Neural crest cell (in vitro differentiated cells): ENCODE measurements at regions not wholly inside any gene's neighbourhood (a gene's known extent, or its start where the extent isn't known, plus 50 kb on each side); places are given as distances from the start of the nearest gene placed in this dataset.

Experiments
- DNase-seq: peaks from one replicate; pipeline ENCODE4 v3.0.0; 2021; ENCODE audit warnings: low read depth, mixed read lengths, low spot score
- H3K27ac Mint-ChIP-seq: one replicate; pipeline ENCODE4 v1.8.0; 2021; ENCODE audit warnings: mild to moderate bottlenecking, mixed read lengths; ENCODE audit not compliant: unreplicated experiment
- H3K27me3 Mint-ChIP-seq: 2 replicates; pipeline ENCODE4 v1.8.0; 2021; ENCODE audit warnings: low read depth, mild to moderate bottlenecking, mixed read lengths
- H3K36me3 Mint-ChIP-seq: 2 replicates; pipeline ENCODE4 v1.8.0; 2021; ENCODE audit warnings: low read depth, mild to moderate bottlenecking, mixed read lengths
- H3K4me1 Mint-ChIP-seq: 2 replicates; pipeline ENCODE4 v1.8.0; 2021; ENCODE audit warnings: mixed read lengths
- H3K4me3 Mint-ChIP-seq: one replicate; pipeline ENCODE4 v1.8.0; 2021; ENCODE audit warnings: mild to moderate bottlenecking, mixed read lengths
- H3K9me3 Mint-ChIP-seq: 2 replicates; pipeline ENCODE4 v1.8.0; 2021; ENCODE audit warnings: mixed read lengths
- CTCF ChIP-seq: fragments of 200-600 bp; sonication (generic); conservative IDR thresholded peaks from 2 replicates; pipeline ENCODE4 v1.5.0; 2021; ENCODE audit warnings: antibody characterized with exemption, mild to moderate bottlenecking

DNA sequence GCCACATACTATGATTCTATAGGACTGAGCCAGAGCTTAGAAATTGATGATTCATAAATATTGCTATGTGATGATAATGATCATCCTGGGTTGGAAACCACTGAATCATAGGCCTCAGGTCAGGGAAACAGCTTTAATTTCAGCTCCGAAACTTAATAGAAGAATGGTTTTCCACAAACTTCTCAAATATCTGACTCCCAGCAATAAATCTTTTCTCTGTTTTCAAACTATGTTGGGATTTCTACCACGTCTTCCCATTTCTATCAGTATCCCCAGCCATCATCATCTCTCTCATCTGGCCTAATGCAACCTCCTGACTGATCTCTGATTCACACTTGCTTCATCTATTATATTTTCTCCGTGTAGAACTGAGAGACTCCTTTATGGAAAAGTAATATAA is 521.8 kb upstream of the AGA start:
- DNase-seq: no peak
- no peak for TF ChIP-seq CTCF
- H3K36me3 Mint-ChIP-seq: no peaks in the 10 kb centered on the region
- no peaks in the 10 kb centered on the region for H3K9me3 Mint-ChIP-seq
- no peak overlapping the region for H3K4me3 Mint-ChIP-seq
- no peaks in the 10 kb centered on the region for H3K4me1 Mint-ChIP-seq
- no peaks in the 10 kb centered on the region for H3K27me3 Mint-ChIP-seq
- H3K27ac Mint-ChIP-seq: no peak overlapping the region

GRCh38 chr4:177964693-177965168 is 522.5 kb upstream of the AGA start:
- H3K4me3 Mint-ChIP-seq: no peak overlapping the region
- no peaks in the 10 kb centered on the region for H3K27me3 Mint-ChIP-seq
- TF ChIP-seq CTCF: no peak
- no peaks in the 10 kb centered on the region for H3K4me1 Mint-ChIP-seq
- DNase-seq: no peak
- H3K27ac Mint-ChIP-seq: no peak overlapping the region
- H3K36me3 Mint-ChIP-seq: no peaks in the 10 kb centered on the region
- H3K9me3 Mint-ChIP-seq: no peaks in the 10 kb centered on the region

GRCh38 chr4:177967328-177967727 is 525.1 kb upstream of the AGA start:
- H3K9me3 Mint-ChIP-seq: no peaks in the 10 kb centered on the region
- no peak for DNase-seq
- no peaks in the 10 kb centered on the region for H3K4me1 Mint-ChIP-seq
- H3K36me3 Mint-ChIP-seq: no peaks in the 10 kb centered on the region
- H3K4me3 Mint-ChIP-seq: no peak overlapping the region
- TF ChIP-seq CTCF: no peak
- no peaks in the 10 kb centered on the region for H3K27me3 Mint-ChIP-seq
- no peak overlapping the region for H3K27ac Mint-ChIP-seq

GRCh38 chr4:177968817-177969442 is 526.7 kb upstream of the AGA start:
- H3K27ac Mint-ChIP-seq: no peak overlapping the region
- H3K36me3 Mint-ChIP-seq: no peaks in the 10 kb centered on the region
- no peaks in the 10 kb centered on the region for H3K9me3 Mint-ChIP-seq

DNA sequence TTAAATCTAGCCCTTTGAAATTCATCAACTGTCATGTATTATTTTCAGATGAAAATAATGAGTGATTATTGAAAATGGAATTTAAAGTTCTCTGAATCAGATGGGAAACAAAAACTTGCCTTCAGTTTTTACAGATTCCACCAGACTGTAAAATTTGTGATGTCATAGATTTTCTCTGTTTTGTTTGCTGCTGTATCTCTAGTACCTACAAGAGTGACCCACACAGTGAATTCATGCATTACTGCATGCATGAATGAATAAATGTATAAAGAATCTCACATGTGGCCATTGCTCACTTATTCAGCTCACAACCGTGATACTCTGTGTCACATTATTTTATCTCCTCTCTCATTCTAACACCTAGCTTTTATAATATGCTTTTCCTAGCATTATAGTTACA is 532.2 kb upstream of the AGA start:
- H3K27me3 Mint-ChIP-seq: no peaks in the 10 kb centered on the region
- no peak for TF ChIP-seq CTCF

More at GRCh38 chr4:177968817-177969442, 526.7 kb upstream of the AGA start:
- Mint-ChIP-seq H3K4me3 (no peak overlapping the region), H3K4me1 (no peaks in the 10 kb centered on the region), H3K27me3 (no peaks in the 10 kb centered on the region)
- DNase-seq: no peak
- no peak for TF ChIP-seq CTCF

More for the DNA sequence above, 532.2 kb upstream of the AGA start:
- DNase-seq: no peak
- Mint-ChIP-seq H3K9me3 (no peaks in the 10 kb centered on the region), H3K4me1 (no peaks in the 10 kb centered on the region), H3K27ac (no peak overlapping the region), H3K4me3 (no peak overlapping the region), H3K36me3 (no peaks in the 10 kb centered on the region)
